ENCODE measurements at regions not wholly inside any gene's neighbourhood (a gene's known extent, or its start where the extent isn't known, plus 50 kb on each side); places are given as distances from the start of the nearest gene placed in this dataset.

DNA sequence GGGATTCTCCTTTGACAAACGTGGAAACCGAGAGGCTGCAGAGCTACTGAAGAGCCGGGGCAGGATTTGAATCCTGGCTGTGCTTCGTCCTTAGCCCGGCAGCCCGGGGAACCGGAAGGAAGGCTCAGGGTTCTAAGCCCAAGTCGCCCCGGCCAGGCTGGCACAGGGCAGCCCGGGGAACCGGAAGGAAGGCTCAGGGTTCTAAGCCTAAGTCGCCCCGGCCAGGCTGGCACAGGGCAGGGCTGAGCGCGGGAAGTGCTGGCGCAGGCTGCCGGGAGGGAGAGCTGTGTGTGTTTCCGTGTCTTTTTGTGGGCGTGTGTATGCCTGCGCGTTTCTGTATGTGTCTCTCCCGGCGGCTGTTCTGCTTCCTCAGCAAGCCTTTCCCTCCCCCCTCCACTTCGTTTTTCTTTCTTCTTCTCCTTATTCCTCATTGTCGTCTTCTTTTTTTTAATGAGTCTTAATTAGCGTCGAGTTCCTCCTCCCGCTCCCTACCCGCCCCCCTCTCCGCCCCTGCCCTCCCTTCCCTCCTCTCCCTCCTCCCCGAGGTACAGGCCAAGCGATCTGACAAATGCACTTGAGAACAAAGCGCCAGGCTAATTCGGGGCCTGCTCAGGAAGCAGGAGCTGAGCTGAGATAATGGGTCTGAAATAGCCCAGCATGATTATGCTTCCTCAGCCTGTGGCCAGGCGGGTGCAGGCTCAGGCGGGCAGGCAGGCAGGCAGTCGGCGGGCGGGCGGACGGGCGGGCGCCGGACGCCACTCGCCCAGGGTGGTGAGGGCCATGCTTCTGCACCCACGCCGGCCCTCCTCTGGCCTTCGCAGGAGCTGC, 65.9 kb downstream of the EFNB1 start:
- no peak for DNase-seq (ENCODE audit: low spot score)

DNA sequence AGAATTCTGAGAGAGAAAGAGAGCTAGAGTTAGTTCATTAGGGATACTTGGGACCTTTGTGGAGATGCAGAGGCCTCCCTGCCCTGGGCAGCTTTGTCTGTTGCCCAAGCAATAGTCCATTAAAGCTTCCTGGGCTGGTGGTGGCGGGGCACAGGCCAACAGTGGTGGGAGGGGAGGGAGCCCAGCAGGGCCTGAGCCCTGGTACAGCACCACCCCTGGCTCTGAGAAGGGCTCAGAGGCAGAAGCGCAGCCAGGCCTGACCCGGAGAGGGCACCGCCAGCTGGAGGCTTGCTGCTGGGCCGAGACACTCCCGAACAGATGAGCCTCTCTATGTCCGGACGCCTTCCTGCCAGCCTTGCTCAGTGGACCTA, 65.3 kb downstream of the EFNB1 start:
- no peak for DNase-seq (ENCODE audit: low spot score)

DNA sequence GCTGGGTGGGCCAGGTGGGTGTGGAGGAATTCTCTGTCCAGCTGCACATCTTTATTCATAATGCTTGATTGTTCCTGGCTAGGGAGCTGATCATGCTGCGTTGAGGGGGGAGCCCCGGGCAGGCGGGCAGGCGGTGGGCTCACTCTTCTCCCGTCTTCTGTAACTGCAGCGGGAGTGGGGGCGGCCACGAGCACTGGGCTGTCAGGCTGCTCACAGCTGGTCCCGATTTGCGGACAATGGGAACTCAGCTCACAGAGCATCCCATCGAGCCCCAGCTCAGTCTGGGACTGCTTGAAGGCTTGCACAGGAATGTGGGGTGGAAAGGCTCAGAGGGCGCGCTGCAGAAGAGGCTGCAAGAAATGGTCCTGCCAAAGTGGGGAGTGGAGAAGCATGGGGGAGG, 63.8 kb downstream of the EFNB1 start:
- DNase-seq (ENCODE audit: low spot score) = no peak

DNA sequence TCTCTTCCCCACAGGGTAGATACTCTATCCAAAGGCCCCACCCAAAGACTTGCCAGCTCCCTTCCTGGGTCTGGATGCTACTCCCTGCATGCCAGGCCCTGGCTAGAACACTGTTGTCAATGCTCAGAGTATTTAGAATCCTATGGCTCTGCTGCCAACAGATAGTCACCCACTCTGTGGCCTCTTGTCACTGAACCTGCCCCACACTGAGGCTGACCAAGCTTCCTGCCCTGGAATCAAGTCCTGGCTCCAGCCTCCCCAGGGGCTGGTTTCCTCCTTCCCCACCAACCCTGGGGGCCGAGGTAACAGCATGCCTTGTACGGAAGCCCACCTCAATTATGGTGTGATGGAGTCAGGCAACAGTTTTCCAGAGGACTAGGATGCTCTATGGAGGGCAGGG, 63.3 kb downstream of the EFNB1 start:
- no peak for DNase-seq (ENCODE audit: low spot score)

Data from germinal center (tissue), 1 donor.